ENCODE measurements at regions not wholly inside any gene's neighbourhood (a gene's known extent, or its start where the extent isn't known, plus 50 kb on each side); places are given as distances from the start of the nearest gene placed in this dataset.

DNA sequence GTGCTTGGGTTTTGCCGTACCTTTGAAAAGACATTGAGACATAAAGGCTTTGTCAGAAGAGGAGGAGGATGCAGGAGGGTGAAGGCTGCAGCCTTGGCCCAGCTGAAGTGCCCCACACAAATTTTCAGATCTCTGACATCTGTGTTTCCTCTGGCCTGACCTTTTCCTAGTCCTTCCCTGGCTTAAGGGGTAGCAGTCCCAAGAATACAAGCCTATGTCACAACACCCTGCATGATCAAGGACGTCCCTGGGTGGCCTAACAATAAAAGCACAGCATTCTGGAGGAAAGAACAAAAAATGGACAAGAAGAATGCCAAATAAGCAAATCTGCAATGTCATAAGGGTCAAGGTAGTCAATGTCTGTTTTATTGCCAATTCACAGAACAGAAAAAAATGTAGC lies 80.8 kb upstream of the FAM9C start:
- no peak for TF ChIP-seq GABPA (IDR thresholded peaks at IDR 0.05 in 1 of 2, conservative IDR thresholded peaks at IDR 0.05 in 1 of 2)
- TF ChIP-seq CTCF (IDR thresholded peaks at IDR 0.05; ENCODE audit: low read depth, low read length, missing input control), result no peak
- no peak for TF ChIP-seq REST (IDR thresholded peaks at IDR 0.05)
- no peak for TF ChIP-seq TAF1 (conservative IDR thresholded peaks at IDR 0.05)

All from liver (tissue), 3 donors.